Right hindlimb (tissue), 1 donor: ENCODE measurements at regions not wholly inside any gene's neighbourhood (a gene's known extent, or its start where the extent isn't known, plus 50 kb on each side); places are given as distances from the start of the nearest gene placed in this dataset.
A peak's percentile ranks its signal among the peaks of the same experiment; 100 is the strongest.
"Not testable (repeated sequence)": the region's sequence is repeated elsewhere in the genome, so short reads cannot be mapped to it uniquely, and the experiment has no call there.

Experiments used
- DNase-seq: peaks from one replicate; pipeline ENCODE4 v3.0.0-alpha.2; 2018

DNA sequence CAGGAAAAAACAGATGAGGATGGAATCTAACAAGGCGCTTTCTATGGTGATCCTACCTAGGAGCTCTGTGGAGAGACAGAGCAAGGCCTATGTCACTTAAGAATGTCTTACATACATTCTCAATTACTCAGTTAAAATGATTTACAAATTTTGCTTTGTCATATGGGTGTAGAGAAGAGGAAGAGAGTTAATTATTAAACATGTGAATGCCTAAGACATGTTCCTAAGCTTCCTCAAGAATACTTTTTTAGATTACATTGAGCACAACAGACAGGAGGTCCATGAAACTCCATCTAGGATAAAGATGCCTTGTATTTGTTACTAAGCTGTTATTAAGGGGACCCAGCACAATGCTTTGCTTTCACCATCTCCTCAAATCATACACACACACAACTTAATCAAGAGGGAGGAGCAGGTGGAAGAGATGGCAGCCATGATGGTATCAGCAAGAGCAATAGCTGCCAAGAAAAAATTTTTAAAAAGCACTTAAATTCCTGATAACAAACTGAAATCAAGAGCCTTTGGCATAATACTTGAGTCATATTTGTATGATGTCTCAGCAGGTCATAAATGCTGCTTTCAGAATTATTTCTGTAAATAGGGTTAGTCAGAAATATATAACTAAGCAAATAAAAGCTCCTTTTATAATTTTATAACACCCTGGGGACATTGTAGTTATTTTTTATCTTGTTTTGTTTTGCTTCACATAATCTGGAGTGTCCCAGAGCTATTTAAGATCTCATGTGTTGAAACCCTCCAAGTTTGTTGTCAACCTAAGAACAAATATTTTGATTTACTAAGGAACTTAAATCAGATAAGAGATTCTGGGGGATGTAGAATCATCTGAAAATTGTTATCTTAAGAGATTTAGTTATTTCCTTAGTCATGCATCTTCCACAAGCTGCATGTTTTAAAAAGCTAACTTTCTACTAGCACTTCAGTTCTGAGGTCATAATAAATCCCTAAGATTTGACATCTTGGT lies 70.0 kb upstream of the CD2AP start:
- no peak for DNase-seq

DNA sequence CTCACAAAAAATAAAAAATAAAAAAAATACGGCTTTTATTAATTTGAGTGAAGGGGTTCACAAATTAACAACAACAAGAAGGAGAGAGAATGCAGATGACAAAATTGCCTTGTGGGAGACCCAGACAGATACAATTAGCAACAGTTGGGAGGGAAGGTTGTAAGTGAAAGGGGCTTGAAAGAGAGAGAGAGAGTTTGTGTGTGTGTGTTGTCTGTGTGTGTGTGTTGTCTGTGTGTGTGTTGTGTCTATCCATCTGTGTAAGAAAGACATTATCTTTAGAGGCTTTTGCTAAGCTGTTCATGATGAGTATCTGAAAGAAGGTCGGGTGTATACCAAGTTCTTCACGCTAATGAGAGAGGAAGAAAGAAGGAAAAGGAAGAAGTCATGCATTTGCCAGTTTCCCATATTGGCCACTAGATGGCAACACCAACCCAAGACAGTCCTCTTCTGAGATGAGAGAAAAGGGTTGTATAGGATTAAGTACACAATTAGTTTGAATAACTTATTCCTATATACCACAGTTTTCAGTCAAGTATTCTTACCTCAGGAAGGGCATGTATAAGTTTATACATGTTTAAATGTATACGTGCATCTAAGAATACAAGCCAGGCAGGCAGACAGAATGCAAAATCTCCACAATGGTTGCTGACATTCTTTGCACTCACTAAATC lies 63.7 kb upstream of the CD2AP start:
- peak; percentile 39 for DNase-seq

DNA sequence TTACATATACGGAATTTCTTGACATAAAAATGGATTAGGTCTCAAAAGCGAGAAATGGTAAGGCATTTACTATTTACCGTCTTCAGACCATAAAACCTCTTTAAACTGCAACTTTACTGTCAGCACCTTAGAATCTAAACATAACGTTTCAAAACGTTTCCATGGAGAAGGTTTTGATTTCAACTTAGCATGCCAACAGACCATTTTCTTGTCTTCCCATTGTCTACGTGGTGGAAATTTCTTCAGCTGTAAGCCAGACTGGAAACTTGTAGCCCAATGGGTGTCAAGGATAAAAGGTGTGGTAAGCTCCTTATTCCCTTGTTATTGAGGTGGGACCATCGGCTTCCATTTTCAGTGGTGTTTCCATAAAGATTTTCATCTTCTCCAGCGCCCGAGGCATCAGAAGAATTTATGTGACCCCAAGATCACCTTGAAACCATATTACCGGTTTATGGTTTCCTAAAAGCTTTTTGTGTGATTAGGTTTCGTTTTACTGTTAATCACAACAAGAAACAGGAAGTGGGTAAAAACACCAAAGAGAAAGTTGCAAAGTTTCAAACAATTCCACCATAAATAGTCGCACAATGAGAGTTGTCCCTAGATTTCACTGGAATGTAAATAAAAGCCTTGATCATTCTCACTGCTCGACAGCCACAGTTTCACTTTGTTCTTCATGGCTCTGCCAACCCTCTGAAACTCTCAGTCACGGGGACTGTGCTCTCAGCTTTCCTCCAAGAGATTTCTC lies 63.0 kb upstream of the CD2AP start:
- no peak for DNase-seq

DNA sequence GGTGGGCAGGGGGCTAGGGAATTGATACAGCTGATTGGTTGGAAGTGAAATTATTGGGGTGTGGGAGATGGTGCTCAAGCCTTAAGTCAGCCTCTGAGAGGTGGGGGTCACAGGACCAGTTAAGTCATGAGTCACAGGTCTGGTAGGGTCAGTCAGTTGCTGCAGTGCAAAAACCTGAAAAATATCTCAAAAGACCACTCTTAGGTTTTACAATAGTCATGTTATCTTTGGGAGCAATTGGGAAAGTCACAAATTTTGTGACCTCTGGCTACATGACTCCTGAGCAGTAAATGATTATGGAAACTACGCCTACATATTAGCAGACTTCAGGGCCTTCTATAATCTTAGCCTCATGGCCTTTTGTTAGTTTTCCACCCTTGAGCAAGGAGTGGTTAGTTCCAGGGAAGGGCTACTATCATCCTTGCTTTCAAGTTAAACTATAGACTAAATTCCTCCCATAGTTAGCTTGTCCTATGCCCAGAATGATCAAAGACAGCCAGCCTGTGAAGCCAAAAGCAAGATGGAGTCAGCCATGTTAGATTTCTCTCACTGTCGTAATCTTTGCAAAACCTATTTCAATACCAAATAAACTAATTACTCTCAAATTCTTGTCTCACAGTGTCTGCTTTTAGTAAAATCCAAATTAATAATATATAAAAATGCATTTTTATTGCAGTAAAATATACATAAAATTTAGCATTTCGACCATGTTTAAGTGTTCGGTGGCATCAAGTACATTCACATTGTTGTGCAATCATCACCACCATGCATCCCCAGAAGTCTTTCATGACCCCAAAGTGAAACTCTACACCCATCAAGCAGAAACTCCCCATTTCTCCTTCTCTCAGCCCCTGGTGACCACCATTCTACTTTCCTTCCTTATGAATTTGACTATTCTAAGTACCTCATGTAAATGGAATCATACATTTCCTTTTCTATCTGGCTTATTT lies 60.9 kb upstream of the CD2AP start:
- DNase-seq, result no peak

DNA sequence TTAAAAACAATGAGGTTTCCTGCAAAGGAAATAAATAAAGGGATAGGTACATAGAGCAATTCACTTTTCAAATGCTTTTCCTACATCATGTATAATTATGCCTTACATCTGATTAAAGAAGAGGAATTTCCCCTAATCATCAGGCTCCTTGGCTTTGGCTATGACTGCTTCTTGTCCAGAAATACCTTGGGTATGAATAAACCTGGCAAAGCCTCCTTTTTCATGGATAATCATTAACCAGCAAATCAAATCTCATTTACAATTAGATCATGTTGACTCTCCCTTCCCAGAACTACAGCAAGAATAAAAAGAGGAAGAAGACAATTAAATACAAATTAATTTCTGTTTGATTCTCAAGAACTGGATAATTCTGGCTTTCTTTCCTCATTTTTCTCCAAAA lies 58.0 kb upstream of the CD2AP start:
- no peak for DNase-seq

DNA sequence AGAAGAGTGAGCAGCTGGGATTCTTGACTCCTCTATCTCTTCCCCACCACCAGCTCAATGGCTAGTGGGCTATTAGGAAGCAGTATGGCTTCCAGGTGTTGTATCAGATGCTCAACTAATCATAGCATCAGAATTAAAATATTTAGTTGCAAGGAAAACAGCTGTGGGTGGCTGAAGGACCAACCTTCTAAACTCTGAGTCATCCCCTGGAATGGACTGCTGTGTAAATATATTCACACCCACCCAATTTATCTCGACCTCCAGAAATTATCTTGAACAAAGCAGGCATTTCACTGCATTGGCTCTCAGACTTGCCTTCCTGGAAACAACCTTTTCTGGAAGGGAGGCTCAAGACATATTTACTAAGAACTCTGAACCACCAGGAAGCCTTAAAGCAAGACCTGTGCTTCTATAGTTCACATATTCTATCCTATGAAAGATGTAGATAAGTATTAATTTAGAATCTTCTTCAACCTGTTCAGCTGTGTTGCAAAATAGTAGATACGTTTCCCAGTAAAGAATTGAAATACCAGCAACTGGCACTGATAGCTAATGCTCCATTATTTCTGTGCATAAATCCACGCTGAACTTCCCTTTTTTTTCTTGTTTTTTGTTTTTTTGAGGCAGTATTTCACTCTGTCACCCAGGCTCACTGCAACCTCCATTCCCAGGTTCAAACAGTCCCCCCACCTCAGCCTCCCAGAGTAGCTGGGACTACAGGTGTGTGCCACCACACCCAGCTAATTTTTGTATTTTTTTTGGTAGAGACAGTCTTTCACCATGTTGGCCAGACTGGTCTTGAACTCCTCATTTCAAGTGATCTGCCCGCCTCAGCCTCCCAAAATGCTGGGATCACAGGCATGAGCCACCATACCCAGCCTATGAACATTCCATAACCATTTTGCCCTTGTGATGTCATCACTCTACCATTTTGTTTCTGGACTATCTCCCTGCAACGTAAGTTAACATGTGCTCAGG lies 56.9 kb upstream of the CD2AP start:
- no peak for DNase-seq

DNA sequence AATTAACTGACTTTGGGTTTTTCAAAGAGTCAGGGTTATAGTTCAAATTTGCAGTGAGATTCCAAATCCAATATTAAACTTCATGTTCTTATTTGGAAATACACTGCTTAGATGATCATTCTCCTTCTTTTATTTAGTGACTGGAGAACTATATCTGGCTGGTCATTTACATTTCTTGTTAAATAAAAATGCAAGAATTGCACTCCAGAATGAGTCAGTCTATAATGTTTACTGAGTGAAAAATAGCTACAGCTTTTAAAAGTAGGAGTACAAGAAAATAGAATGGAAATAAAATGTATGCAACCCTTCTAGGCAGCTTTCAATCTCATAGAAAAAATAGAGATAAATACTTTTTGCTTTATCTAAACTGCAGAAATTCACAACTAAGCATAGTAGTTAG lies 54.5 kb upstream of the CD2AP start:
- no peak for DNase-seq

DNA sequence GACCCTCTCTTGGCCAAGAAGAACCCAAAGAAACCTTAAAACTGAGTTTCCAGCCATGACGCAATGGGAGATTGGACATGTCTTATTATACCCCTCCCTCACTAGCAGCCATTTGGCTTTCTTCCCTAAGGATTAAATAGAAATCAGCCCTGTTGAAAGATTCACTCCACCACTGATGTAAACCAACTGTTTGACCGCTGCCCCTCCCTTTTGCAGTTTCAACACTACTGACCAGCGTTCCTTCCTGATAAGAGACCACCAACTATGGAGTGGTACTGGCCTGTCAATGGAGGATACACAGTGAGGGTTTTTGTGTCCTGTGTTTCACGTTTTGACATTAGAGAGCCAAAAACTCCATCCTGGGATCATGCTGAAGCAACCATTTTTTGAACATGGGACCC lies 53.2 kb upstream of the CD2AP start:
- DNase-seq, result no peak

DNA sequence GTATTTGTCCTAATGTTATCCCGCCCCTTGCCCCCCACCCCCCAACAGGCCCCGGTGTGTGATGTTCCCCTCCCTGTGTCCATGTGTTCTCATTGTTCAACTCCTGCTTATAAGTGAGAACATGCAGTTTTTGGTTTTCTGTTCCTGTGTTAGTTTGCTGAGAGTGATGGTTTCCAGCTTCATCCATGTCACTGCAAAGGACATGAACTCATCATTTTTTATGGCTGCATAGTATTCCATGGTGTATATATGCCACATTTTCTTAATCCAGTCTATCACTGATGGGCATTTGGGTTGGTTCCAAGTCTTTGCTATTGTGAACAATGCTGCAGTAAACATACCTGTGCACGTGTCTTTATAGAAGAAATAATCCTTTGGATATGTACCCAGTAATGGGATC lies 51.9 kb upstream of the CD2AP start:
- DNase-seq, result not testable (repeated sequence)

DNA sequence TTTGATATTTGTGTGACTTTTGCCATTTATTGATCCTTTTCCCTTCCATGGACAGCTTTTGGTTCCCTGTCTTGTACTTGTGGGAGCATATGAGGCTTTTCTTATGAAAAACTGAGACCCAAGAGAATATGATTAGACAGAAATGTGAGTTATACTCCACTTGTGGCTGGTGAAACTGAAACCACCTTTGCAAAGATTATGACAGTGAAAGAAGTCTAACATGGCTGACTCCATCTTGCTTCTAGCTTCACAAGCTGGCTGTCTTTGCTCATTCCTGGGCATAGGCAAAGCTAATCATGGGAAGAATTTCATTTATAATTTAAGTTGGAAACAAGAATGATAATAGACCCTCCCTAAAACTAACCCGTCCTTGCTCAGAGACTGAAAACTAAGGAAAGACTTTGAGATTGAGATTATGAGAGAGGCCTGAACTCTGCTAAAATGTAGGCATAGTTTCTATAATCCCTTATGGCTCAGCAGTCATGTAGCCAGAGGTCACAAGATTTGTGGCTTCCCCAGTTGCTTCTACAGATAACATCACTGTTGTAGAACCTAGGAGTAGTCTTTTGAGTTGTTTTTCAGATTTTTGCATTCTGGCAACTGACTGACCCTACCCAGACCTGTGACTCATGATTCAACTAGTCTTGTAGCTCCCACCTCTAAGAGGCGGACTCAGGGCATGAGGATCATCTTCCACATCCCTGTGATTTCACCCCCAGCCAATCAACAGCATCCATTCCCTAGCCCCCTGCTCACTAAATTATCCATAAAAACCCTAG lies 50.9 kb upstream of the CD2AP start:
- DNase-seq, result no peak

DNA sequence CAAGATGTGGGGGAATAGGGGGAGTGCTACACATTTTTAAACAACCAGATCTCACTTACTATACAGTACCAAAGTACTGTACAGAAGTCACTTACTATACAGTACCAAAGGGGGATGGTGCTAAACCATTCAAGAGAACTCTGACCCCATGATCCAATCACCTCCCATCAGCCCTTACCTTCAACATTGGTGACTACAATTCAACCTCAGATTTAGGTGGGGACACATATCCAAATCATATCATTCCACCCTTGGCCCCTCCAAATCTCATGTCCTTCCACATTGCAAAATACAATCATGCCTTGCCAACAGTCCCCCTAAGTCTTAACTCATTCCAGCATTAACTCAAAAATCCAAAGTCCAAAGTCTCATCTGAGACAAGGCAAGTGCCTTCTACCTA lies 49.9 kb upstream of the CD2AP start:
- DNase-seq, result no peak
